Transverse colon (tissue), 4 donors: ENCODE measurements at regions not wholly inside any gene's neighbourhood (a gene's known extent, or its start where the extent isn't known, plus 50 kb on each side); places are given as distances from the start of the nearest gene placed in this dataset.
A peak's percentile ranks its signal among the peaks of the same experiment; 100 is the strongest.

Experiments
- DNase-seq: peaks from one replicate; pipeline ENCODE4 v3.0.0-alpha.2; 2019
- H3K27ac ChIP-seq, 4 donors: fragments of 200-600 bp; sonication (generic); 2 replicates each; pipeline ENCODE4 v1.5.1; 2016 to 2018; ENCODE audit warnings: inconsistent platforms in 4 of 4
- H3K27me3 ChIP-seq: fragments of 200-600 bp; sonication (generic); 2 replicates; pipeline ENCODE4 v1.5.1; 2017; ENCODE audit warnings: inconsistent platforms
- H3K36me3 ChIP-seq, 4 donors: fragments of 200-600 bp; sonication (generic); 2 replicates each; pipeline ENCODE4 v1.5.1; 2017 to 2019; ENCODE audit warnings: inconsistent platforms in 4 of 4
- H3K4me1 ChIP-seq, 4 donors: fragments of 200-600 bp; sonication (generic); 2 replicates each; pipeline ENCODE4 v1.5.1; 2017 to 2020; ENCODE audit warnings: inconsistent platforms in 4 of 4
- H3K4me3 ChIP-seq, 4 donors: fragments of 200-600 bp; sonication (generic); 1 replicate in 1 of 4; 2 replicates in 3 of 4; pipeline versions ENCODE4 v1.5.1 to v1.6.1; 2017 to 2019; ENCODE audit warnings: inconsistent platforms in 4 of 4
- H3K9me3 ChIP-seq, 2 donors: fragments of 200-600 bp; sonication (generic); 2 replicates each; pipeline ENCODE4 v1.5.1; 2017 to 2019; ENCODE audit warnings: inconsistent platforms in 2 of 2
- CTCF ChIP-seq, 5 experiments: fragments of 200-600 bp in 3 of 5; fragments of 450-650 bp in 2 of 5; sonication (generic) in 3 of 5; IDR thresholded peaks; 1 replicate in 2 of 5; 2 replicates in 3 of 5; pipeline ENCODE4 v1.5.1; 2016 to 2017; ENCODE audit warnings: antibody characterized with exemption in 5 of 5, inconsistent platforms in 3 of 5, mild to moderate bottlenecking in 2 of 5, moderate library complexity in 1 of 5
- EP300 ChIP-seq: sonication (generic); formaldehyde crosslinking; IDR thresholded peaks from one replicate; pipeline ENCODE4 v1.6.1; 2017; ENCODE audit warnings: antibody characterized with exemption, low read depth
- POLR2A ChIP-seq: fragments of 450-650 bp; IDR thresholded peaks from one replicate; pipeline ENCODE4 v1.6.1; 2016; ENCODE audit warnings: antibody characterized with exemption, mild to moderate bottlenecking, moderate library complexity
- POLR2AphosphoS5 ChIP-seq, 3 donors: sonication (generic); formaldehyde crosslinking; IDR thresholded peaks; one replicate each; pipeline ENCODE4 v1.6.1; 2016; ENCODE audit warnings: antibody characterized with exemption in 3 of 3
- WGBS, 2 donors: methylation state at CpG; one replicate each; pipeline ENCODE4 v1.1.5; 2018; ENCODE audit warnings: low coverage in 1 of 2; 5-methylcytosine and 5-hydroxymethylcytosine counted together
- in situ Hi-C, 4 donors: fragments of 200-750 bp; cut with MboI; loops; one replicate each; pipeline versions ENCODE4 v1.15.0 to v1.15.1; 2017; ENCODE audit warnings: low sequenced_read_pairs in 3 of 4, low pct_ligation_motif_present in 1 of 4, low pct_unique_long_range_greater_than_20kb in 1 of 4
- intact Hi-C: fragments of 100-400 bp; cut with DNase I; formaldehyde crosslinking; loops from one replicate; pipeline ENCODE4 v1.15.1; 2023; ENCODE audit warnings: low total_unique reads

GRCh38 chr3:70120357-70120966, 120.9 kb downstream of the SAMMSON start:
- Histone ChIP-seq H3K27ac (no peak overlapping the region), H3K4me1 (no peaks in the 10 kb centered on the region), H3K4me3 (no peak overlapping the region), H3K27me3 (no peaks in the 10 kb centered on the region), H3K36me3 (no peaks in the 10 kb centered on the region), H3K9me3 (no peaks in the 10 kb centered on the region)
- 57 to 79% methylated on average over 3 to 11 of the region's 11 CpGs for WGBS, 2 donors
- no peak for TF ChIP-seq EP300
- TF ChIP-seq POLR2A = no peak
- peak; percentile 57 to 71 (median 67) for TF ChIP-seq CTCF (IDR thresholded peaks at IDR 0.05)
- DNase-seq = peak; percentile 79
- intact Hi-C loops (no loop called here), in situ Hi-C loops (loop anchor here in 3 of 4 donors (25.0 kb wide), 1 partner anchor 242 kb away; no protein-coding TSS in a partner anchor)

- no peaks in the 10 kb centered on the region for H3K9me3 ChIP-seq
- H3K27me3 ChIP-seq = no peaks in the 10 kb centered on the region
- no peak for TF ChIP-seq CTCF (IDR thresholded peaks at IDR 0.05)
- TF ChIP-seq EP300 = no peak
- no peak for TF ChIP-seq POLR2A
- TF ChIP-seq POLR2AphosphoS5 (IDR thresholded peaks at IDR 0.05) = no peak
- H3K27ac ChIP-seq = no peak overlapping the region
- H3K4me3 ChIP-seq = no peak overlapping the region
- intact Hi-C loops = no loop called here
- no peak for DNase-seq
- H3K36me3 ChIP-seq = no peaks in the 10 kb centered on the region
- no peaks in the 10 kb centered on the region for H3K4me1 ChIP-seq
- in situ Hi-C loops = loop anchor here in 1 of 4 donors (25.0 kb wide), 1 partner anchor 235 kb away; no protein-coding TSS in a partner anchor
- 93 to 100% methylated on average over 1 of the region's 1 CpG for WGBS, 2 donors
These were observed 127.7 kb downstream of the SAMMSON start for GRCh38 chr3:70127192-70127591.

- H3K27ac ChIP-seq = no peak overlapping the region
- no peak for DNase-seq
- no peaks in the 10 kb centered on the region for H3K36me3 ChIP-seq
- no peaks in the 10 kb centered on the region for H3K4me1 ChIP-seq
- no peak for TF ChIP-seq POLR2A
- TF ChIP-seq POLR2AphosphoS5 (IDR thresholded peaks at IDR 0.05) = no peak
- no peak for TF ChIP-seq EP300
- no peak for TF ChIP-seq CTCF (IDR thresholded peaks at IDR 0.05)
- no peak overlapping the region for H3K4me3 ChIP-seq
- H3K9me3 ChIP-seq = no peaks in the 10 kb centered on the region
- 53 to 56% methylated on average over 2 of the region's 2 CpGs for WGBS, 2 donors
- in situ Hi-C loops (loop anchor here in 1 of 4 donors (25.0 kb wide), 1 partner anchor 225 kb away; no protein-coding TSS in a partner anchor), intact Hi-C loops (no loop called here)
- H3K27me3 ChIP-seq = no peaks in the 10 kb centered on the region
These were observed 137.8 kb downstream of the SAMMSON start for GRCh38 chr3:70137366-70137765.

GRCh38 chr3:70138606-70139005, 139.1 kb downstream of the SAMMSON start:
- Histone ChIP-seq H3K27me3 (no peaks in the 10 kb centered on the region), H3K4me1 (no peaks in the 10 kb centered on the region), H3K36me3 (no peaks in the 10 kb centered on the region), H3K4me3 (no peak overlapping the region), H3K27ac (no peak overlapping the region), H3K9me3 (no peaks in the 10 kb centered on the region)
- intact Hi-C loops = no loop called here
- in situ Hi-C loops = loop anchor here in 1 of 4 donors (25.0 kb wide), 1 partner anchor 224 kb away; no protein-coding TSS in a partner anchor
- no peak for DNase-seq
- TF ChIP-seq POLR2A (no peak), CTCF (IDR thresholded peaks at IDR 0.05) (no peak), POLR2AphosphoS5 (IDR thresholded peaks at IDR 0.05) (no peak), EP300 (no peak)
- 0 to 50% methylated on average over 1 of the region's 1 CpG for WGBS, 2 donors
